Right lung (tissue), 2 donors: ENCODE measurements at regions not wholly inside any gene's neighbourhood (a gene's known extent, or its start where the extent isn't known, plus 50 kb on each side); places are given as distances from the start of the nearest gene placed in this dataset.
"Not testable (repeated sequence)": the region's sequence is repeated elsewhere in the genome, so short reads cannot be mapped to it uniquely, and the experiment has no call there.

Source experiments
- DNase-seq, 2 donors: peaks; one replicate each; pipeline ENCODE4 v3.0.0-alpha.2; 2013

GRCh38 chr18:30450927-30451326 lies 591.6 kb downstream of the DSC3 start:
- no peak for DNase-seq

- no peak for DNase-seq
These were observed 595.9 kb downstream of the DSC3 start for GRCh38 chr18:30446605-30447004.

- DNase-seq, result no peak
These were observed 598.0 kb downstream of the DSC3 start for GRCh38 chr18:30444544-30444943.

- DNase-seq, result no peak
These were observed 602.2 kb downstream of the DSC3 start for GRCh38 chr18:30440351-30440750.

GRCh38 chr18:30439174-30439573 lies 603.4 kb downstream of the DSC3 start:
- DNase-seq, result no peak

GRCh38 chr18:30432349-30432748 lies 610.2 kb downstream of the DSC3 start:
- no peak for DNase-seq

GRCh38 chr18:30419399-30419798 lies 623.1 kb downstream of the DSC3 start:
- DNase-seq, result not testable (repeated sequence)

- DNase-seq, result no peak
These were observed 626.6 kb downstream of the DSC3 start for GRCh38 chr18:30415903-30416302.

GRCh38 chr18:30409120-30409519 lies 633.4 kb downstream of the DSC3 start:
- no peak for DNase-seq

- no peak for DNase-seq
These were observed 635.8 kb downstream of the DSC3 start for GRCh38 chr18:30406728-30407127.

- no peak for DNase-seq
These were observed 637.5 kb downstream of the DSC3 start for GRCh38 chr18:30405038-30405437.

GRCh38 chr18:30404422-30404821 lies 638.1 kb downstream of the DSC3 start:
- DNase-seq, result no peak

- DNase-seq, result no peak
These were observed 639.3 kb downstream of the DSC3 start for GRCh38 chr18:30403278-30403677.

GRCh38 chr18:30387401-30387800 lies 655.1 kb downstream of the DSC3 start:
- no peak for DNase-seq

GRCh38 chr18:30386624-30387023 lies 655.9 kb downstream of the DSC3 start:
- DNase-seq, result no peak

- DNase-seq, result no peak
These were observed 656.9 kb downstream of the DSC3 start for GRCh38 chr18:30385684-30386083.

GRCh38 chr18:30381826-30382225 lies 660.7 kb downstream of the DSC3 start:
- DNase-seq, result no peak

GRCh38 chr18:30378097-30378496 lies 664.4 kb downstream of the DSC3 start:
- DNase-seq, result no peak

GRCh38 chr18:30376515-30376914 lies 666.0 kb downstream of the DSC3 start:
- no peak for DNase-seq

GRCh38 chr18:30361864-30362540 lies 680.5 kb downstream of the DSC3 start:
- no peak for DNase-seq

- no peak for DNase-seq
These were observed 683.0 kb downstream of the DSC3 start for GRCh38 chr18:30359521-30359920.

GRCh38 chr18:30358555-30358954 lies 684.0 kb downstream of the DSC3 start:
- no peak for DNase-seq

- DNase-seq, result no peak
These were observed 689.9 kb downstream of the DSC3 start for GRCh38 chr18:30352551-30353168.

- no peak for DNase-seq
These were observed 692.3 kb downstream of the DSC3 start for GRCh38 chr18:30350263-30350662.
